Cardiac muscle cell (in vitro differentiated cells and primary cell): ENCODE measurements at regions not wholly inside any gene's neighbourhood (a gene's known extent, or its start where the extent isn't known, plus 50 kb on each side); places are given as distances from the start of the nearest gene placed in this dataset.

Experiments used
- DNase-seq, 2 donors: peaks; one replicate each; pipeline versions ENCODE4 v3.0.0 to v3.0.0-alpha.2; 2010 to 2017; ENCODE audit warnings: low read depth in 1 of 2, low spot score in 1 of 2
- H3K27ac ChIP-seq: fragments of 200-600 bp; sonication (generic); 2 replicates; pipeline ENCODE4 v1.5.1; 2016
- H3K27me3 ChIP-seq: fragments of 200-600 bp; sonication (generic); 2 replicates; pipeline ENCODE4 v1.6.0; 2016; ENCODE audit warnings: control low read depth
- H3K36me3 ChIP-seq: fragments of 200-600 bp; sonication (generic); 2 replicates; pipeline ENCODE4 v1.5.1; 2016; ENCODE audit warnings: control low read depth
- H3K4me1 ChIP-seq: fragments of 200-600 bp; sonication (generic); 2 replicates; pipeline ENCODE4 v1.8.1; 2017; ENCODE audit warnings: low read depth, mild to moderate bottlenecking, mixed run types
- H3K4me3 ChIP-seq: fragments of 200-600 bp; sonication (generic); 2 replicates; pipeline ENCODE4 v1.5.1; 2016; ENCODE audit warnings: mild to moderate bottlenecking
- H3K9me3 ChIP-seq: fragments of 200-600 bp; sonication (generic); 2 replicates; pipeline ENCODE4 v1.5.1; 2017; ENCODE audit warnings: low read depth, mild to moderate bottlenecking, control low read depth
- TF ChIP-seq, protein P1 (sequence below): IDR thresholded peaks from 2 replicates; pipeline ENCODE4 v1.5.1; 2012; ENCODE audit warnings: low read depth, mild to moderate bottlenecking, low read length

DNA sequence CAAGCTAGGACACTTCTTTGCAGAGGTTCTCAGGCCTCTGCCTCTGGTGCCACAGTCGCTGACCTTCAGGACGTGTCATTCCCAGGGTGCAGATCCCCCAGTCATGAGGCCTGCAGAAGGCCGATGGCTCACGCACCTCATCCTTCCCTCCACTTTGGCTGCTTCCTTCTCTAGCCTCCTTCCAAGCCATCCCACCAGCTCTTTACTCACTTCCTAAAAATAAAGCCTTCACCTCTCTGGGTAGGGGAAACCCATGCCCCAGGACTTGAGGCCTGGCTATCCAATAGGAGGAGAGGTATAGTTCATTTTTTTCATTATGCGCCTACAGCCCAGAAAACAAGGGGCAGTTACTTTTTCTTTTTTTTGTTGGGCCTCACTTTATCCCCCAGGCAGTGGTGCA, 91.4 kb downstream of the B3GNT2 start:
- H3K4me3 ChIP-seq, result no peak overlapping the region
- H3K27me3 ChIP-seq, result no peaks in the 10 kb centered on the region
- no peaks in the 10 kb centered on the region for H3K9me3 ChIP-seq
- H3K4me1 ChIP-seq, result peaks cover 4% of the 10 kb centered on the region
- TF ChIP-seq, protein P1, sequence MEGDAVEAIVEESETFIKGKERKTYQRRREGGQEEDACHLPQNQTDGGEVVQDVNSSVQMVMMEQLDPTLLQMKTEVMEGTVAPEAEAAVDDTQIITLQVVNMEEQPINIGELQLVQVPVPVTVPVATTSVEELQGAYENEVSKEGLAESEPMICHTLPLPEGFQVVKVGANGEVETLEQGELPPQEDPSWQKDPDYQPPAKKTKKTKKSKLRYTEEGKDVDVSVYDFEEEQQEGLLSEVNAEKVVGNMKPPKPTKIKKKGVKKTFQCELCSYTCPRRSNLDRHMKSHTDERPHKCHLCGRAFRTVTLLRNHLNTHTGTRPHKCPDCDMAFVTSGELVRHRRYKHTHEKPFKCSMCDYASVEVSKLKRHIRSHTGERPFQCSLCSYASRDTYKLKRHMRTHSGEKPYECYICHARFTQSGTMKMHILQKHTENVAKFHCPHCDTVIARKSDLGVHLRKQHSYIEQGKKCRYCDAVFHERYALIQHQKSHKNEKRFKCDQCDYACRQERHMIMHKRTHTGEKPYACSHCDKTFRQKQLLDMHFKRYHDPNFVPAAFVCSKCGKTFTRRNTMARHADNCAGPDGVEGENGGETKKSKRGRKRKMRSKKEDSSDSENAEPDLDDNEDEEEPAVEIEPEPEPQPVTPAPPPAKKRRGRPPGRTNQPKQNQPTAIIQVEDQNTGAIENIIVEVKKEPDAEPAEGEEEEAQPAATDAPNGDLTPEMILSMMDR, result no peak
- DNase-seq, result no peak
- no peaks in the 10 kb centered on the region for H3K36me3 ChIP-seq
- no peak overlapping the region for H3K27ac ChIP-seq

GRCh38 chr2:62286089-62286785, 90.3 kb downstream of the B3GNT2 start:
- peaks cover 4% of the 10 kb centered on the region for H3K4me1 ChIP-seq
- no peaks in the 10 kb centered on the region for H3K27me3 ChIP-seq
- TF ChIP-seq, protein P1, result no peak
- DNase-seq, result no peak
- H3K36me3 ChIP-seq, result no peaks in the 10 kb centered on the region
- no peaks in the 10 kb centered on the region for H3K9me3 ChIP-seq
- H3K4me3 ChIP-seq, result no peak overlapping the region
- H3K27ac ChIP-seq, result no peak overlapping the region

DNA sequence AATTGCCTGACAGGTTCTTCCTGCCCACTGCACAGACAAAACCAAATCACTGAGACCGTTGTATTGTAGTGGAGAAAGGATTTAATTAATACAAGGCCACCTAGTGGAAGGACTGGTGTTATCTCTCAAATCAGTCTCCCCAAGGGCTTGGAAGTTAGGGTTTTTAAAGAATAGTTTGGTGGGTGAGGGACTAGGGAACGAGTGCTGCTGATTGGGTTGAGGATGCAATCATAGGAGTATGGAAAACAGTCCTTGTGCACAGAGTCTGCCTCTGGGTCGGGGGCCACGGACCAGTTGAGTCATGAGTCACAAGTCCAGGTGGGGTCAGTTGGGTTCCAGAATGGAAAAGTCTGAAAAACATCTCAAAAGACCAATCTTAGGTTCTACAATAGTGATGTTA, 89.1 kb downstream of the B3GNT2 start:
- peaks cover 4% of the 10 kb centered on the region for H3K4me1 ChIP-seq
- H3K4me3 ChIP-seq, result no peak overlapping the region
- no peaks in the 10 kb centered on the region for H3K27me3 ChIP-seq
- TF ChIP-seq, protein P1, result no peak
- no peaks in the 10 kb centered on the region for H3K36me3 ChIP-seq
- H3K27ac ChIP-seq, result no peak overlapping the region
- H3K9me3 ChIP-seq, result no peaks in the 10 kb centered on the region
- DNase-seq, result no peak

GRCh38 chr2:62284471-62284870, 88.6 kb downstream of the B3GNT2 start:
- Histone ChIP-seq H3K27me3 (no peaks in the 10 kb centered on the region), H3K36me3 (no peaks in the 10 kb centered on the region)

DNA sequence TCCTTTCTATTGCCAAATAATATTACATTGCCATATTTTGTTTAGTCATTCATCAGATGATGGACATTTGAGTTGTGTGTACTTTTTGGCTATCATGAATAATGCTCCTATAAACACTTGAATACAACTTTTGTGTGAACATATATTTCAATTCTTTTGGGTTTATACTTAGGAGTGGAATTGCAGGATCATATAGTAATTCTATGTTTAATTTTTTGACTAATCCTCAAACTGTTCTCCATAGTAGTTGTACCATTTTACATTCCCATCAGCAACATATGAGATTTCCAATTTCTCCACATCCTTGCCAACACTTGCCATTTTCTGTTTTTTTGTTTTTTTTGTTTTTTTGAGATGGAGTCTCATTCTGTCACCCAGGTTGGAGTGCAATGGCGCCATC, 87.2 kb downstream of the B3GNT2 start:
- no peak overlapping the region for H3K27ac ChIP-seq
- no peak overlapping the region for H3K4me3 ChIP-seq
- DNase-seq, result no peak
- peaks cover 2% of the 10 kb centered on the region for H3K4me1 ChIP-seq
- no peaks in the 10 kb centered on the region for H3K36me3 ChIP-seq
- H3K9me3 ChIP-seq, result no peaks in the 10 kb centered on the region
- no peaks in the 10 kb centered on the region for H3K27me3 ChIP-seq
- TF ChIP-seq, protein P1, result no peak

More at GRCh38 chr2:62284471-62284870, 88.6 kb downstream of the B3GNT2 start:
- Histone ChIP-seq H3K4me1 (peaks cover 4% of the 10 kb centered on the region), H3K27ac (no peak overlapping the region), H3K9me3 (no peaks in the 10 kb centered on the region), H3K4me3 (no peak overlapping the region)
- TF ChIP-seq, protein P1, result no peak
- no peak for DNase-seq
